GM23338 (cell line): ENCODE measurements at regions not wholly inside any gene's neighbourhood (a gene's known extent, or its start where the extent isn't known, plus 50 kb on each side); places are given as distances from the start of the nearest gene placed in this dataset.
"Not testable (repeated sequence)": the region's sequence is repeated elsewhere in the genome, so short reads cannot be mapped to it uniquely, and the experiment has no call there.

ENCODE experiments used
- ATAC-seq: fragments of 200-7000 bp; cut with Tn5 transposase; 3 replicates; pipeline ENCODE4 v1.9.1; 2020
- DNase-seq: peaks from one replicate; pipeline ENCODE4 v3.0.0-alpha.2; 2015; ENCODE audit warnings: low spot score
- H2AFZ ChIP-seq: fragments of 200-600 bp; sonication (generic); 2 replicates; pipeline ENCODE4 v1.8.0; 2016; ENCODE audit warnings: antibody characterized with exemption, mild to moderate bottlenecking, moderate library complexity
- H3F3A ChIP-seq: fragments of 200-600 bp; sonication (generic); replicated peaks from 2 replicates; pipeline ENCODE4 v1.8.0; 2017; ENCODE audit warnings: antibody characterized with exemption, mixed run types, low read depth
- H3K27ac ChIP-seq: fragments of 200-600 bp; sonication (generic); 2 replicates; pipeline ENCODE4 v1.6.1; 2016; ENCODE audit warnings: low read depth
- H3K27me3 ChIP-seq: fragments of 200-600 bp; sonication (generic); 2 replicates; pipeline ENCODE4 v1.8.0; 2016; ENCODE audit warnings: mild to moderate bottlenecking, mixed run types, moderate library complexity; ENCODE audit not compliant: insufficient read depth
- H3K36me3 ChIP-seq: fragments of 200-600 bp; sonication (generic); 2 replicates; pipeline ENCODE4 v1.8.0; 2016; ENCODE audit warnings: mild to moderate bottlenecking; ENCODE audit not compliant: insufficient read depth
- H3K4me1 ChIP-seq: fragments of 200-600 bp; sonication (generic); 2 replicates; pipeline ENCODE4 v1.8.0; 2016; ENCODE audit warnings: mild to moderate bottlenecking, moderate library complexity; ENCODE audit not compliant: insufficient read depth
- H3K4me2 ChIP-seq: fragments of 200-600 bp; sonication (generic); 2 replicates; pipeline ENCODE4 v1.7.1; 2017; ENCODE audit warnings: mixed run types
- H3K4me3 ChIP-seq: fragments of 200-600 bp; sonication (generic); 2 replicates; pipeline ENCODE4 v1.6.1; 2016; ENCODE audit warnings: mixed run types
- H3K79me2 ChIP-seq: fragments of 200-600 bp; sonication (generic); replicated peaks from 2 replicates; pipeline ENCODE4 v1.8.0; 2017; ENCODE audit warnings: mild to moderate bottlenecking; ENCODE audit not compliant: insufficient read depth
- H3K9me2 ChIP-seq: fragments of 200-600 bp; sonication (generic); 2 replicates; pipeline ENCODE4 v1.8.0; 2017; ENCODE audit not compliant: insufficient read depth
- H4K20me1 ChIP-seq: fragments of 200-600 bp; sonication (generic); replicated peaks from 2 replicates; pipeline ENCODE4 v1.8.0; 2017; ENCODE audit warnings: mild to moderate bottlenecking; ENCODE audit not compliant: insufficient read depth
- H3K27ac Mint-ChIP-seq: 2 replicates; pipeline ENCODE4 v1.8.0; 2020; ENCODE audit warnings: inconsistent platforms, mild to moderate bottlenecking, moderate library complexity, mixed read lengths
- H3K27me3 Mint-ChIP-seq: 3 replicates; pipeline ENCODE4 v1.8.0; 2022; ENCODE audit warnings: low read depth, mild to moderate bottlenecking, moderate library complexity, mixed read lengths, inconsistent platforms; ENCODE audit not compliant: insufficient read depth, poor library complexity
- H3K36me3 Mint-ChIP-seq: 3 replicates; pipeline ENCODE4 v1.8.0; 2021; ENCODE audit warnings: low read depth, mild to moderate bottlenecking, inconsistent platforms, moderate library complexity, mixed read lengths
- H3K4me1 Mint-ChIP-seq: 3 replicates; pipeline ENCODE4 v1.8.0; 2020; ENCODE audit warnings: mild to moderate bottlenecking, inconsistent platforms, mixed read lengths
- H3K4me3 Mint-ChIP-seq: 3 replicates; pipeline ENCODE4 v1.8.0; 2021; ENCODE audit warnings: moderate library complexity, mild to moderate bottlenecking, inconsistent platforms, mixed read lengths
- H3K9me3 Mint-ChIP-seq: 3 replicates; pipeline ENCODE4 v1.8.0; 2020; ENCODE audit warnings: moderate library complexity, mild to moderate bottlenecking, inconsistent platforms, mixed read lengths
- ETS1 ChIP-seq: IDR thresholded peaks from 2 replicates; pipeline ENCODE4 v1.6.1; 2016; ENCODE audit warnings: antibody characterized with exemption
- EZH2 ChIP-seq: fragments of 200-600 bp; sonication (generic); IDR thresholded peaks from one replicate; pipeline ENCODE4 v1.8.0; 2017; ENCODE audit warnings: antibody characterized with exemption, mild to moderate bottlenecking, low read depth; ENCODE audit not compliant: unreplicated experiment
- JUNB ChIP-seq: IDR thresholded peaks from one replicate; pipeline ENCODE4 v1.6.1; 2016; ENCODE audit warnings: antibody characterized with exemption; ENCODE audit not compliant: unreplicated experiment
- NANOG ChIP-seq: IDR thresholded peaks from 2 replicates; pipeline ENCODE4 v1.6.1; 2016; ENCODE audit warnings: antibody characterized with exemption, borderline replicate concordance
- POLR2AphosphoS5 ChIP-seq: IDR thresholded peaks from 2 replicates; pipeline ENCODE4 v1.6.1; 2016; ENCODE audit warnings: antibody characterized with exemption, low read depth
- STAT1 ChIP-seq: IDR thresholded peaks from one replicate; pipeline ENCODE4 v1.6.1; 2016; ENCODE audit warnings: antibody characterized with exemption; ENCODE audit not compliant: unreplicated experiment
- ZNF114 ChIP-seq: fragments of 250-450 bp; sonication (Bioruptor Pico); IDR thresholded peaks from 2 replicates; pipeline ENCODE4 v1.5.0; 2020; ENCODE audit warnings: mild to moderate bottlenecking, moderate library complexity
- TF ChIP-seq, protein P1 (sequence below), 2 experiments: fragments of 200-600 bp in 1 of 2; sonication (generic) in 1 of 2; conservative IDR thresholded peaks; 2 replicates each; pipeline versions ENCODE4 v1.5.1 to v1.6.1; 2016 to 2017; ENCODE audit warnings: antibody characterized with exemption in 2 of 2, low read depth in 2 of 2, mild to moderate bottlenecking in 2 of 2, moderate library complexity in 1 of 2
- TF ChIP-seq, protein P2 (sequence below): fragments of 250-450 bp; sonication (Bioruptor Pico); IDR thresholded peaks from 2 replicates; pipeline ENCODE4 v1.5.0; 2020; ENCODE audit warnings: mild to moderate bottlenecking, moderate library complexity

DNA sequence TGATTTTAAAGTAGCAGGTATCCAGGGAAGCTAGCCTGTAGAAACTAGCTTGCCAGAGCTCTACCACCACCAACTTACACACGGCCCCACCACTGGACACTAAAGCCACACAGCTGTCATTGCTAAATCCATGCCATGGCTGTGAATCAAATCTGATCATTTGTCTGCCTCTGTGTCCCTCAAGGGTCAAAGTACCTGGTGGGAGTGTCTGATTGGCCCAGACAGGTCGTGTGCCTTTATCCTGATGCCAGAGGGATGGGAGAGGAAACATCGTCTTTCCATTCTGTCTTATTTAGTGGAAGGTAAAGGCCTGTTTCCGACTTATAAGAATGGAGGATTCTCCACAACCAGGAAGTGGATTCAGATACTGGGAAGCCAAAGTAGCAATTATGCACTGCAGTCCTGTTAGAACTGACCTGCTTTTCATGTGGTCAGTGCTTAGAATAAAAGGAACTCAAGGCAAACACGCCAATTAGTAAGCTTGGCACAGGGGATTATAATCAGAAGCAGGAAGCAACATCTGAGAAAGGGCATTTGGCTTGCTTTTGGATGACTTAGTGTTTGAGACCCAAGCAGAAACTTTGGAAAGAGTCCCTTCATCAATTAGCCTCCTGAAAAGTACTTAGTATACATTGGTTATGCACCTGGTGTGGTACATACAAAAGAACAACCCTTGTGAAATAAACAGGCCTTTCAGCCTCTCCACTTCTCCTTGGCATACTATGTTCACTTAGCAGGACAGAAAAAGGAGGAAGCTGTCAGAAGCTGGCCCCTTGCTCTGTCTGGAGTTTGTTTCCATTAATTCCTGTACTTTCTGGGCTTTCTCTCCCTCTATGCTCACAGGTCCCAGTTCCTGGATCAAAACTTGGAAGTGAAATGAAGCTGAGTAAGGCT, 192.4 kb downstream of the NUFIP1 start (continued):
- no peak for TF ChIP-seq NANOG

DNA sequence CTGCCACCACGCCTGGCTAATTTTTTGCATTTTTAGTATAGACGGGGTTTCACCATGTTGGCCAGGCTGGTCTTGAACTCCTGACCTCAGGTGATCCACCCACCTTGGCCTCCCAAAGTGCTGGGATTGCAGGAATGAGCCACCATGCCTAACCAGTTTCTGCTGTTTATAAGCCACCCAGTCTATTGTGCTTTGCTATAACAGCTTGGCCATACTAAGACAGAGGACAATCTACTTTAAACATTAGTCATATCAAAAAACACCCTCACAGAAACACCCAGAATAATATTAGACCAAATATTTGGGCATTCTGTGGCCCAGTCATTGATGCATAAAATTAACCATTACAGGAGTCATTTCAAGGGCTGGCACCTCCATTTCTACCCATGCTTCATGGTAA, 193.2 kb downstream of the NUFIP1 start:
- not testable (repeated sequence) for DNase-seq, H3K27ac ChIP-seq, H3K79me2 ChIP-seq, H3K27ac Mint-ChIP-seq, H3K9me3 Mint-ChIP-seq, H3K4me3 Mint-ChIP-seq, H3K36me3 ChIP-seq, H3K36me3 Mint-ChIP-seq, H3K27me3 ChIP-seq, H3K4me1 Mint-ChIP-seq, ATAC-seq, H2AFZ ChIP-seq, H4K20me1 ChIP-seq, H3K27me3 Mint-ChIP-seq, H3K4me3 ChIP-seq, H3F3A ChIP-seq, H3K9me2 ChIP-seq, H3K4me2 ChIP-seq, H3K4me1 ChIP-seq

- DNase-seq (no peak), ATAC-seq (no peak)
- Mint-ChIP-seq H3K4me3 (no peak overlapping the region), H3K27ac (no peak overlapping the region), H3K9me3 (no peaks in the 10 kb centered on the region), H3K36me3 (no peaks in the 10 kb centered on the region), H3K27me3 (peaks cover 2% of the 10 kb centered on the region), H3K4me1 (no peaks in the 10 kb centered on the region)
- Histone ChIP-seq H3K27me3 (no peaks in the 10 kb centered on the region), H3K4me3 (no peak overlapping the region), H3K4me2 (no peak overlapping the region), H3K9me2 (no peaks in the 10 kb centered on the region), H4K20me1 (no peaks in the 10 kb centered on the region), H2AFZ (no peak overlapping the region), H3K27ac (no peak overlapping the region), H3K36me3 (no peaks in the 10 kb centered on the region), H3K4me1 (no peaks in the 10 kb centered on the region), H3F3A (no peaks in the 10 kb centered on the region), H3K79me2 (no peaks in the 10 kb centered on the region)
- TF ChIP-seq ETS1 (no peak), EZH2 (no peak), ZNF114 (CRISPR knock-in tag) (no peak), NANOG (no peak), STAT1 (no peak), POLR2AphosphoS5 (no peak), JUNB (no peak)
- TF ChIP-seq, protein P1, sequence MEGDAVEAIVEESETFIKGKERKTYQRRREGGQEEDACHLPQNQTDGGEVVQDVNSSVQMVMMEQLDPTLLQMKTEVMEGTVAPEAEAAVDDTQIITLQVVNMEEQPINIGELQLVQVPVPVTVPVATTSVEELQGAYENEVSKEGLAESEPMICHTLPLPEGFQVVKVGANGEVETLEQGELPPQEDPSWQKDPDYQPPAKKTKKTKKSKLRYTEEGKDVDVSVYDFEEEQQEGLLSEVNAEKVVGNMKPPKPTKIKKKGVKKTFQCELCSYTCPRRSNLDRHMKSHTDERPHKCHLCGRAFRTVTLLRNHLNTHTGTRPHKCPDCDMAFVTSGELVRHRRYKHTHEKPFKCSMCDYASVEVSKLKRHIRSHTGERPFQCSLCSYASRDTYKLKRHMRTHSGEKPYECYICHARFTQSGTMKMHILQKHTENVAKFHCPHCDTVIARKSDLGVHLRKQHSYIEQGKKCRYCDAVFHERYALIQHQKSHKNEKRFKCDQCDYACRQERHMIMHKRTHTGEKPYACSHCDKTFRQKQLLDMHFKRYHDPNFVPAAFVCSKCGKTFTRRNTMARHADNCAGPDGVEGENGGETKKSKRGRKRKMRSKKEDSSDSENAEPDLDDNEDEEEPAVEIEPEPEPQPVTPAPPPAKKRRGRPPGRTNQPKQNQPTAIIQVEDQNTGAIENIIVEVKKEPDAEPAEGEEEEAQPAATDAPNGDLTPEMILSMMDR (conservative IDR thresholded peaks at IDR 0.05; ENCODE audit: low read depth in 2 of 2) = no peak
- TF ChIP-seq, protein P2, sequence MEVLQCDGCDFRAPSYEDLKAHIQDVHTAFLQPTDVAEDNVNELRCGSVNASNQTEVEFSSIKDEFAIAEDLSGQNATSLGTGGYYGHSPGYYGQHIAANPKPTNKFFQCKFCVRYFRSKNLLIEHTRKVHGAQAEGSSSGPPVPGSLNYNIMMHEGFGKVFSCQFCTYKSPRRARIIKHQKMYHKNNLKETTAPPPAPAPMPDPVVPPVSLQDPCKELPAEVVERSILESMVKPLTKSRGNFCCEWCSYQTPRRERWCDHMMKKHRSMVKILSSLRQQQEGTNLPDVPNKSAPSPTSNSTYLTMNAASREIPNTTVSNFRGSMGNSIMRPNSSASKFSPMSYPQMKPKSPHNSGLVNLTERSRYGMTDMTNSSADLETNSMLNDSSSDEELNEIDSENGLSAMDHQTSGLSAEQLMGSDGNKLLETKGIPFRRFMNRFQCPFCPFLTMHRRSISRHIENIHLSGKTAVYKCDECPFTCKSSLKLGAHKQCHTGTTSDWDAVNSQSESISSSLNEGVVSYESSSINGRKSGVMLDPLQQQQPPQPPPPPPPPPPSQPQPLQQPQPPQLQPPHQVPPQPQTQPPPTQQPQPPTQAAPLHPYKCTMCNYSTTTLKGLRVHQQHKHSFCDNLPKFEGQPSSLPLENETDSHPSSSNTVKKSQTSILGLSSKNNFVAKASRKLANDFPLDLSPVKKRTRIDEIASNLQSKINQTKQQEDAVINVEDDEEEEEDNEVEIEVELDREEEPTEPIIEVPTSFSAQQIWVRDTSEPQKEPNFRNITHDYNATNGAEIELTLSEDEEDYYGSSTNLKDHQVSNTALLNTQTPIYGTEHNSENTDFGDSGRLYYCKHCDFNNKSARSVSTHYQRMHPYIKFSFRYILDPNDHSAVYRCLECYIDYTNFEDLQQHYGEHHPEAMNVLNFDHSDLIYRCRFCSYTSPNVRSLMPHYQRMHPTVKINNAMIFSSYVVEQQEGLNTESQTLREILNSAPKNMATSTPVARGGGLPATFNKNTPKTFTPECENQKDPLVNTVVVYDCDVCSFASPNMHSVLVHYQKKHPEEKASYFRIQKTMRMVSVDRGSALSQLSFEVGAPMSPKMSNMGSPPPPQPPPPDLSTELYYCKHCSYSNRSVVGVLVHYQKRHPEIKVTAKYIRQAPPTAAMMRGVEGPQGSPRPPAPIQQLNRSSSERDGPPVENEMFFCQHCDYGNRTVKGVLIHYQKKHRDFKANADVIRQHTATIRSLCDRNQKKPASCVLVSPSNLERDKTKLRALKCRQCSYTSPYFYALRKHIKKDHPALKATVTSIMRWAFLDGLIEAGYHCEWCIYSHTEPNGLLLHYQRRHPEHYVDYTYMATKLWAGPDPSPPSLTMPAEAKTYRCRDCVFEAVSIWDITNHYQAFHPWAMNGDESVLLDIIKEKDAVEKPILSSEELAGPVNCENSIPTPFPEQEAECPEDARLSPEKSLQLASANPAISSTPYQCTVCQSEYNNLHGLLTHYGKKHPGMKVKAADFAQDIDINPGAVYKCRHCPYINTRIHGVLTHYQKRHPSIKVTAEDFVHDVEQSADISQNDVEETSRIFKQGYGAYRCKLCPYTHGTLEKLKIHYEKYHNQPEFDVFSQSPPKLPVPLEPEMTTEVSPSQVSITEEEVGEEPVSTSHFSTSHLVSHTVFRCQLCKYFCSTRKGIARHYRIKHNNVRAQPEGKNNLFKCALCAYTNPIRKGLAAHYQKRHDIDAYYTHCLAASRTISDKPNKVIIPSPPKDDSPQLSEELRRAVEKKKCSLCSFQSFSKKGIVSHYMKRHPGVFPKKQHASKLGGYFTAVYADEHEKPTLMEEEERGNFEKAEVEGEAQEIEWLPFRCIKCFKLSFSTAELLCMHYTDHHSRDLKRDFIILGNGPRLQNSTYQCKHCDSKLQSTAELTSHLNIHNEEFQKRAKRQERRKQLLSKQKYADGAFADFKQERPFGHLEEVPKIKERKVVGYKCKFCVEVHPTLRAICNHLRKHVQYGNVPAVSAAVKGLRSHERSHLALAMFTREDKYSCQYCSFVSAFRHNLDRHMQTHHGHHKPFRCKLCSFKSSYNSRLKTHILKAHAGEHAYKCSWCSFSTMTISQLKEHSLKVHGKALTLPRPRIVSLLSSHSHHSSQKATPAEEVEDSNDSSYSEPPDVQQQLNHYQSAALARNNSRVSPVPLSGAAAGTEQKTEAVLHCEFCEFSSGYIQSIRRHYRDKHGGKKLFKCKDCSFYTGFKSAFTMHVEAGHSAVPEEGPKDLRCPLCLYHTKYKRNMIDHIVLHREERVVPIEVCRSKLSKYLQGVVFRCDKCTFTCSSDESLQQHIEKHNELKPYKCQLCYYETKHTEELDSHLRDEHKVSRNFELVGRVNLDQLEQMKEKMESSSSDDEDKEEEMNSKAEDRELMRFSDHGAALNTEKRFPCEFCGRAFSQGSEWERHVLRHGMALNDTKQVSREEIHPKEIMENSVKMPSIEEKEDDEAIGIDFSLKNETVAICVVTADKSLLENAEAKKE (CRISPR knock-in tag) = no peak
Observed at GRCh38 chr13:44795176-44795575, 194.1 kb downstream of the NUFIP1 start.
